ENCODE measurements at regions not wholly inside any gene's neighbourhood (a gene's known extent, or its start where the extent isn't known, plus 50 kb on each side); places are given as distances from the start of the nearest gene placed in this dataset.

DNA sequence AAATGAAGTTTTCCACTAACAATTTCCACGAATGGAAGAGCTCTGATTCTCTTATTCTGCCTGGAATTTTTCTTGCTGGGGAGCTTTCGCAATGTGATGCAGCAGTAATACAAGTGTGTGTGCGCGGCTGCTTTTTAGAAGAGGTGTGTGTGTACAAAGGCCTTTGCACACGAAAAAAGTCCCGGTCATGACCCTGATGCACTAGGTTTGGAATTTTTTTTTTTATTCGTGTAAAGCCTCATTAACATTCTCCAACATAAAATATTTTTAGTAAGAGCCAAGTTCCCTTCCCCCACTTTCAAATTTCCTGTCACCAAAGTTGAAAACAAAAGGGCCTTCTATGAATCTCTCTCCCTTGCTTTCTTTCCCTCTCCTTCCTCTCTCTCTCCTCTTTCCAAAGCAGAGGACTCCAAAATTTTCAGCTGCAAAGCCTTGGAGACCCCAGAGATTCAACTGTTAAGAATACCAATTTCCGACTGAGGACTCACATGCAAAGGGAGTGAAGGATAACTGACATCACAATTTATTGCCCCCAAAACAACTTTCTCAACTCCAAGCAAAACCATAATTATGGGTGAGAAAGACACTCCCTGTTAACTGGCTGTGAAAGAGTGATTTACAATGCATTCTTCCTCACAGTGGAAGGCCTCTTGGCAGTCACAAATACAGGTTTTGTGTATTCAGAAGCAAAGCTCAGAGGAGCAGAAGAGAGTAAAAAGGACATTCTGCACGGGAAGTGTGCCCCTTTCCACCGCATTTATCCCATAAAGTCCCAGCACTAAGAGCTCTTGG lies 421.2 kb upstream of the JARID2 start:
- no peaks in the 10 kb centered on the region for H3K9me3 Mint-ChIP-seq (ENCODE audit: unreplicated experiment)

DNA sequence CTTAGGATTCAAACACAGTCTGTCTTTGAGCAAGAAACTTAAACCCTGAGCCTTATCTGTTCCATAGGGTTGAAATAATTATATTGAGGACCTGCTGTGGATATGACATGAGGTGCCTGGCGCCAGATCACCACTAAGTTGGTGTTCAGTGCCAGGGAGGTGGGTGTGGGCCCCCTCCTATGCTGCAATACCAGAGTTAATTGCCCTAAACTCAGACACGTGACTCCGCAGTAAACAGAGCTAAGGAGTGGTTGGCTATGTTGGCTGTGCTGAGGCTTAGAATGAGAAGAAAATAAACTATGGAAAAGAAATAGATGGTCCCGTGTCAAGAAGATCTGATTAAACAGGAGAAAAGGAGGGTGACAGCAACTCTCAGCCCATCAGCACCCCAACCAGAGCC lies 419.4 kb upstream of the JARID2 start:
- no peak overlapping the region for H3K4me3 Mint-ChIP-seq (ENCODE audit: unreplicated experiment)
- no peaks in the 10 kb centered on the region for H3K36me3 Mint-ChIP-seq (ENCODE audit: unreplicated experiment)
- H3K4me1 Mint-ChIP-seq (ENCODE audit: unreplicated experiment): peaks cover 10% of the 10 kb centered on the region
- DNase-seq (ENCODE audit: extremely low spot score, unreplicated experiment): no peak
- TF ChIP-seq, protein P1, sequence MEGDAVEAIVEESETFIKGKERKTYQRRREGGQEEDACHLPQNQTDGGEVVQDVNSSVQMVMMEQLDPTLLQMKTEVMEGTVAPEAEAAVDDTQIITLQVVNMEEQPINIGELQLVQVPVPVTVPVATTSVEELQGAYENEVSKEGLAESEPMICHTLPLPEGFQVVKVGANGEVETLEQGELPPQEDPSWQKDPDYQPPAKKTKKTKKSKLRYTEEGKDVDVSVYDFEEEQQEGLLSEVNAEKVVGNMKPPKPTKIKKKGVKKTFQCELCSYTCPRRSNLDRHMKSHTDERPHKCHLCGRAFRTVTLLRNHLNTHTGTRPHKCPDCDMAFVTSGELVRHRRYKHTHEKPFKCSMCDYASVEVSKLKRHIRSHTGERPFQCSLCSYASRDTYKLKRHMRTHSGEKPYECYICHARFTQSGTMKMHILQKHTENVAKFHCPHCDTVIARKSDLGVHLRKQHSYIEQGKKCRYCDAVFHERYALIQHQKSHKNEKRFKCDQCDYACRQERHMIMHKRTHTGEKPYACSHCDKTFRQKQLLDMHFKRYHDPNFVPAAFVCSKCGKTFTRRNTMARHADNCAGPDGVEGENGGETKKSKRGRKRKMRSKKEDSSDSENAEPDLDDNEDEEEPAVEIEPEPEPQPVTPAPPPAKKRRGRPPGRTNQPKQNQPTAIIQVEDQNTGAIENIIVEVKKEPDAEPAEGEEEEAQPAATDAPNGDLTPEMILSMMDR (IDR thresholded peaks at IDR 0.05): no peak
- H3K9me3 Mint-ChIP-seq (ENCODE audit: unreplicated experiment): no peaks in the 10 kb centered on the region
- H3K27me3 Mint-ChIP-seq (ENCODE audit: unreplicated experiment): peaks cover 10% of the 10 kb centered on the region
- no peak overlapping the region for H3K27ac Mint-ChIP-seq (ENCODE audit: unreplicated experiment)

More for the DNA sequence above, 421.2 kb upstream of the JARID2 start:
- Mint-ChIP-seq H3K36me3 (ENCODE audit: unreplicated experiment) (no peaks in the 10 kb centered on the region), H3K4me3 (ENCODE audit: unreplicated experiment) (no peak overlapping the region), H3K4me1 (ENCODE audit: unreplicated experiment) (peaks cover 7% of the 10 kb centered on the region), H3K27ac (ENCODE audit: unreplicated experiment) (no peak overlapping the region), H3K27me3 (ENCODE audit: unreplicated experiment) (peaks cover 7% of the 10 kb centered on the region)
- TF ChIP-seq, protein P1 (IDR thresholded peaks at IDR 0.05): no peak
- DNase-seq (ENCODE audit: extremely low spot score, unreplicated experiment): no peak

DNA sequence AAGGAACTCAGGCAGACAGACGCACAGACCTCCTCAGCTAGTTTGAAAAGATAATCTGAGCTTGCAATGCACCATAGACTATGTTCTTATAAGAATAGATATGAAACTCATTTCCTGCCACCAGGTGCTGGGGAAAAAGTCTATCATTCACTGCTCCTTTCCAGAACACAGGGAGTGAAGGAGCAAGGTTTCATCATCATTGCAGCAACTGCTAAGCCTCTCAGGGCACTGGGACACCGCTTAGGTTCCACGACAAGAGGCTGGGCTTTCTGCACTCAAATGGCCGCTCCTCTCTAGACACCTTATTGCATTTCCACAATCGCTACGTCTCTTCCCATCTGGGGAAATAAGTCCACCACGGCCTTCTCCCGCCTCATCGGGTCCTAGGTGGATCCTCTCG lies 418.5 kb upstream of the JARID2 start:
- H3K27ac Mint-ChIP-seq (ENCODE audit: unreplicated experiment): no peak overlapping the region
- H3K4me1 Mint-ChIP-seq (ENCODE audit: unreplicated experiment): peaks cover 19% of the 10 kb centered on the region
- TF ChIP-seq, protein P1 (IDR thresholded peaks at IDR 0.05): no peak
- no peaks in the 10 kb centered on the region for H3K36me3 Mint-ChIP-seq (ENCODE audit: unreplicated experiment)
- no peaks in the 10 kb centered on the region for H3K9me3 Mint-ChIP-seq (ENCODE audit: unreplicated experiment)
- H3K27me3 Mint-ChIP-seq (ENCODE audit: unreplicated experiment): peaks cover 12% of the 10 kb centered on the region
- DNase-seq (ENCODE audit: extremely low spot score, unreplicated experiment): no peak
- H3K4me3 Mint-ChIP-seq (ENCODE audit: unreplicated experiment): no peak overlapping the region

DNA sequence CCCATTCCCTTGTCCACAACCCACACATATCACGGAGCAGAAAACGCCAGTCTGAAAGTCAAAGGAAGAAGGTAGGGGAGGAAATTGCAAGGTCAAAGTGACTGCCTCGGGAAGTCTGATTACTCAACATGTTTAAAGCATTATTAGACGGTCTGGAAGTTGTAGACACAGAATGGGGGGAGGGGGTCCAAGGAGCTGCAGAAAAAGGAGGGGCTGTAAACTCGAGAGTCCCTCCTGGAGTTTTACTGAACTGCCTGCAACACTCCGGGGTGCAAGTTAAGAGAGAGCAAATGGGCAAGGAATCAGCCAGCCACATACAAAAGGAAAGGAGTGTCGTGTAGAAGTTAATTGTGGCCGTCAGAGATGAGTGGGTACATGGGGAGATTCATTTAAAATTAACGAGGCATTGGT lies 417.7 kb upstream of the JARID2 start:
- DNase-seq (ENCODE audit: extremely low spot score, unreplicated experiment): no peak
- Mint-ChIP-seq H3K4me3 (ENCODE audit: unreplicated experiment) (no peak overlapping the region), H3K27me3 (ENCODE audit: unreplicated experiment) (peaks cover 15% of the 10 kb centered on the region), H3K4me1 (ENCODE audit: unreplicated experiment) (peaks cover 21% of the 10 kb centered on the region), H3K27ac (ENCODE audit: unreplicated experiment) (no peak overlapping the region), H3K36me3 (ENCODE audit: unreplicated experiment) (no peaks in the 10 kb centered on the region), H3K9me3 (ENCODE audit: unreplicated experiment) (no peaks in the 10 kb centered on the region)
- TF ChIP-seq, protein P1 (IDR thresholded peaks at IDR 0.05): no peak

DNA sequence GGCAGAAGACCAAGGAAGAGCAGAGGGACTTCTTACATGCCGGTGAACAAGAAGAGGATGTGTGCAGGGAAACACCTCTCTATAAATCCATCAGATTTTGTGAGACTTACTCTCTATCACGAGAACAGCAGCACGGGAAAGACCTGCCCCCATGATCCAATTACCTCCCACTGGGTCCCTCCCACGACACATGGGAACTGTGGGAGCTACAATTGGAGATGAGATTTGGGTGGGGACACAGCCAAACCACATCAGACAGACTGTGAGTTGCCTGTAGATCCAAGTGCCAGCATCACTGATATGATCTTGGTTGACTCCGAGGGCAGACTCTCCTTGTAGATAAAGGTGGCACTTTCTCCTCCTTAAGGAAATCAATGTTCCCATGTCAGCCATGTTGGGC lies 414.8 kb upstream of the JARID2 start:
- Mint-ChIP-seq H3K4me1 (ENCODE audit: unreplicated experiment) (peaks cover 18% of the 10 kb centered on the region), H3K36me3 (ENCODE audit: unreplicated experiment) (no peaks in the 10 kb centered on the region), H3K9me3 (ENCODE audit: unreplicated experiment) (no peaks in the 10 kb centered on the region), H3K4me3 (ENCODE audit: unreplicated experiment) (no peak overlapping the region), H3K27me3 (ENCODE audit: unreplicated experiment) (peaks cover 16% of the 10 kb centered on the region), H3K27ac (ENCODE audit: unreplicated experiment) (no peak overlapping the region)
- TF ChIP-seq, protein P1 (IDR thresholded peaks at IDR 0.05): no peak
- DNase-seq (ENCODE audit: extremely low spot score, unreplicated experiment): no peak

All from osteocyte (in vitro differentiated cells).